CD14-positive monocyte (primary cell): ENCODE measurements at regions not wholly inside any gene's neighbourhood (a gene's known extent, or its start where the extent isn't known, plus 50 kb on each side); places are given as distances from the start of the nearest gene placed in this dataset.

Experiments used
- DNase-seq, 3 donors: peaks; one replicate each; pipeline ENCODE4 v3.0.0-alpha.2; 2011 to 2022
- H2AFZ ChIP-seq: 2 replicates; pipeline ENCODE4 v1.6.0; 2012; ENCODE audit warnings: mild to moderate bottlenecking, low read depth, low read length, inconsistent platforms; ENCODE audit not compliant: insufficient read depth, poor library complexity, severe bottlenecking
- H3K27ac ChIP-seq, 2 donors: 1 replicate in 1 of 2; 2 replicates in 1 of 2; pipeline ENCODE4 v1.5.1; 2012 to 2013; ENCODE audit warnings: low read length in 2 of 2, control low read depth in 1 of 2, inconsistent platforms in 1 of 2, low read depth in 1 of 2, mild to moderate bottlenecking in 1 of 2
- H3K27me3 ChIP-seq, 2 donors: one replicate each; pipeline versions ENCODE4 v1.6.0 to v1.6.1; 2011 to 2013; ENCODE audit warnings: low read length in 2 of 2; ENCODE audit not compliant: control insufficient read depth in 2 of 2, insufficient read depth in 2 of 2
- H3K36me3 ChIP-seq, 2 donors: replicated peaks in 1 of 2; 1 replicate in 1 of 2; 2 replicates in 1 of 2; pipeline versions ENCODE4 v1.5.1 to v1.6.1; 2012 to 2013; ENCODE audit warnings: low read length in 2 of 2, control low read depth in 1 of 2, inconsistent platforms in 1 of 2, mild to moderate bottlenecking in 1 of 2; ENCODE audit not compliant: insufficient read depth in 2 of 2, control insufficient read depth in 1 of 2
- H3K4me1 ChIP-seq, 2 donors: 1 replicate in 1 of 2; 2 replicates in 1 of 2; pipeline versions ENCODE4 v1.5.1 to v1.6.1; 2012 to 2013; ENCODE audit warnings: low read length in 2 of 2, control low read depth in 1 of 2, inconsistent platforms in 1 of 2, mild to moderate bottlenecking in 1 of 2, moderate library complexity in 1 of 2; ENCODE audit not compliant: insufficient read depth in 2 of 2, control insufficient read depth in 1 of 2
- H3K4me2 ChIP-seq: replicated peaks from 2 replicates; pipeline ENCODE3; 2012; ENCODE audit warnings: low read length, moderate library complexity, mild to moderate bottlenecking; ENCODE audit not compliant: poor library complexity, severe bottlenecking; ENCODE audit errors: extremely low read depth
- H3K4me3 ChIP-seq, 3 experiments: fragments of 200-600 bp in 1 of 3; sonication (generic) in 1 of 3; replicated peaks in 1 of 3; 1 replicate in 2 of 3; 2 replicates in 1 of 3; pipeline ENCODE4 v1.5.1; 2011 to 2013; ENCODE audit warnings: low read length in 3 of 3, mild to moderate bottlenecking in 3 of 3, control low read depth in 2 of 3, low read depth in 2 of 3, inconsistent platforms in 1 of 3, moderate library complexity in 1 of 3
- H3K79me2 ChIP-seq: 2 replicates; pipeline ENCODE4 v1.6.0; 2012; ENCODE audit warnings: mild to moderate bottlenecking, control low read depth, inconsistent platforms, low read length, moderate library complexity; ENCODE audit not compliant: insufficient read depth
- H3K9ac ChIP-seq: 2 replicates; pipeline ENCODE4 v1.6.0; 2017; ENCODE audit warnings: low read length, mild to moderate bottlenecking; ENCODE audit not compliant: insufficient read depth, poor library complexity, severe bottlenecking
- H3K9me3 ChIP-seq, 2 donors: replicated peaks in 1 of 2; 1 replicate in 1 of 2; 2 replicates in 1 of 2; pipeline versions ENCODE4 v1.5.1 to v1.6.1; 2012 to 2013; ENCODE audit warnings: low read length in 2 of 2, control low read depth in 1 of 2; ENCODE audit not compliant: control insufficient read depth in 1 of 2, insufficient read depth in 1 of 2
- H4K20me1 ChIP-seq: 2 replicates; pipeline ENCODE4 v1.6.0; 2012; ENCODE audit warnings: mild to moderate bottlenecking, low read length, control low read depth, moderate library complexity; ENCODE audit not compliant: insufficient read depth
- H3K27ac Mint-ChIP-seq, 7 donors: one replicate each; pipeline ENCODE4 v1.8.0; 2020; ENCODE audit warnings: mild to moderate bottlenecking in 7 of 7, mixed read lengths in 7 of 7, moderate library complexity in 6 of 7, inconsistent platforms in 2 of 7
- H3K27me3 Mint-ChIP-seq, 3 donors: one replicate each; pipeline ENCODE4 v1.8.0; 2021 to 2022; ENCODE audit warnings: low read depth in 3 of 3, mild to moderate bottlenecking in 3 of 3, mixed read lengths in 3 of 3, moderate library complexity in 3 of 3, inconsistent platforms in 1 of 3
- H3K36me3 Mint-ChIP-seq, 2 donors: one replicate each; pipeline ENCODE4 v1.8.0; 2020; ENCODE audit warnings: mixed read lengths in 2 of 2, inconsistent platforms in 1 of 2, mild to moderate bottlenecking in 1 of 2
- H3K4me1 Mint-ChIP-seq: one replicate; pipeline ENCODE4 v1.8.0; 2020; ENCODE audit warnings: mild to moderate bottlenecking, mixed read lengths
- H3K4me3 Mint-ChIP-seq, 2 donors: one replicate each; pipeline ENCODE4 v1.8.0; 2020; ENCODE audit warnings: mild to moderate bottlenecking in 2 of 2, mixed read lengths in 2 of 2, moderate library complexity in 1 of 2
- H3K9me3 Mint-ChIP-seq, 7 donors: one replicate each; pipeline ENCODE4 v1.8.0; 2020 to 2022; ENCODE audit warnings: mixed read lengths in 7 of 7, mild to moderate bottlenecking in 6 of 7, moderate library complexity in 6 of 7, inconsistent platforms in 2 of 7
- WGBS: methylation state at CpG from one replicate; pipeline ENCODE4 v1.1.5; 2013; ENCODE audit warnings: missing lambda C conversion rate; ENCODE audit not compliant: insufficient coverage; 5-methylcytosine and 5-hydroxymethylcytosine counted together
- intact Hi-C, 2 donors: fragments of 100-400 bp; cut with micrococcal nuclease; formaldehyde crosslinking; loops; one replicate each; pipeline versions ENCODE4 v1.15.0 to v1.15.1; 2023
- TF ChIP-seq, protein P1 (sequence below): fragments of 200-600 bp; IDR thresholded peaks from one replicate; pipeline ENCODE4 v1.8.0; 2022; ENCODE audit warnings: antibody characterized with exemption, mild to moderate bottlenecking

DNA sequence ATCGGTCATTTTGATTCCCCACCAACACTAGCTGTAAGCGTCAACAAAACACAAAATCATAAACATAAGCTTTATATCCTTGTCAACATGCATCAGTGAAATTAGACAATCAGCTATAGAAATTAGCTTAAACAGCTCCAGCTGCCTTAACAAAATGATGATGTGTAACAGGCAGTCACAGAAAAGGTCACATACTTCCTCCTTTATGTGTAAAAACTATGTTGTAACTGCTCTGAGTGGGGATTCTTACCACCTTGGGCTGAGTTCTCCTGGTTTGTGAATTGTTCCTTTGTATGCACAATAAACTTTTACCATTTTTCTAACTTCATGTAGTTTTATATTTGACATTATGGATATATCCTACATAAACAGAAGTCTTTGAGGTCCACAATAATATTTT is 73.9 kb upstream of the MAP9 start:
- Histone ChIP-seq H4K20me1 (no peaks in the 10 kb centered on the region), H3K79me2 (no peaks in the 10 kb centered on the region), H3K4me3 (no peak overlapping the region), H3K9me3 (no peaks in the 10 kb centered on the region), H3K27ac (no peak overlapping the region), H3K36me3 (no peaks in the 10 kb centered on the region), H3K9ac (no peak overlapping the region), H3K4me1 (no peaks in the 10 kb centered on the region), H3K4me2 (no peak overlapping the region), H2AFZ (no peak overlapping the region), H3K27me3 (no peaks in the 10 kb centered on the region)
- Mint-ChIP-seq H3K4me3 (no peak overlapping the region), H3K9me3 (no peaks in the 10 kb centered on the region), H3K4me1 (no peaks in the 10 kb centered on the region), H3K36me3 (no peaks in the 10 kb centered on the region), H3K27ac (no peak overlapping the region), H3K27me3 (no peaks in the 10 kb centered on the region)
- intact Hi-C loops, result no loop called here
- TF ChIP-seq, protein P1, sequence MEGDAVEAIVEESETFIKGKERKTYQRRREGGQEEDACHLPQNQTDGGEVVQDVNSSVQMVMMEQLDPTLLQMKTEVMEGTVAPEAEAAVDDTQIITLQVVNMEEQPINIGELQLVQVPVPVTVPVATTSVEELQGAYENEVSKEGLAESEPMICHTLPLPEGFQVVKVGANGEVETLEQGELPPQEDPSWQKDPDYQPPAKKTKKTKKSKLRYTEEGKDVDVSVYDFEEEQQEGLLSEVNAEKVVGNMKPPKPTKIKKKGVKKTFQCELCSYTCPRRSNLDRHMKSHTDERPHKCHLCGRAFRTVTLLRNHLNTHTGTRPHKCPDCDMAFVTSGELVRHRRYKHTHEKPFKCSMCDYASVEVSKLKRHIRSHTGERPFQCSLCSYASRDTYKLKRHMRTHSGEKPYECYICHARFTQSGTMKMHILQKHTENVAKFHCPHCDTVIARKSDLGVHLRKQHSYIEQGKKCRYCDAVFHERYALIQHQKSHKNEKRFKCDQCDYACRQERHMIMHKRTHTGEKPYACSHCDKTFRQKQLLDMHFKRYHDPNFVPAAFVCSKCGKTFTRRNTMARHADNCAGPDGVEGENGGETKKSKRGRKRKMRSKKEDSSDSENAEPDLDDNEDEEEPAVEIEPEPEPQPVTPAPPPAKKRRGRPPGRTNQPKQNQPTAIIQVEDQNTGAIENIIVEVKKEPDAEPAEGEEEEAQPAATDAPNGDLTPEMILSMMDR, result no peak
- 100% methylated on average over 2 of the region's 2 CpGs for WGBS
- no peak for DNase-seq

DNA sequence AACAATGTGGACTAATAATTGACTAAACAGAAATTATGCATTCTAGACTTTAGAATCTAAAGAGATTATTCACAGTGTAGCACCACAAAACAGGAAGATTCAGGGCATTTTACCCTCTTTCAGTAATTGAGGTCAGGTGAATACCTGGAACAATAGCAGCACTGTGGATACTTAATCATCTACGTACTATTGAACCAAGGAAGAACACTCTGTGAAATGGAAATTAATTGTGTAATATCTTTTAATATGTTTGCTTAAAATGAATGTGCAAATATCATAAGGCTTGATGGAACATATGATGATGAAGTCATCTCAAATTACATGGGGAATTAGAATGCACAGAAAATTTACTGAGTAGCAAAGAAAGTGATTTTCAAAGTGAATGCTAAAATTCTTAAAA is 68.5 kb upstream of the MAP9 start:
- Mint-ChIP-seq H3K4me1 (peaks cover 6% of the 10 kb centered on the region), H3K9me3 (peaks cover 0 to 1% (median 0%) of the 10 kb centered on the region in 7 donors), H3K4me3 (no peak overlapping the region), H3K27me3 (peaks cover 2 to 7% (median 5%) of the 10 kb centered on the region in 3 donors), H3K27ac (no peak overlapping the region), H3K36me3 (no peaks in the 10 kb centered on the region)
- no peaks in the 10 kb centered on the region for H3K36me3 ChIP-seq
- no peak overlapping the region for H3K4me3 ChIP-seq
- H3K27ac ChIP-seq, result no peak overlapping the region
- H3K4me1 ChIP-seq, result no peaks in the 10 kb centered on the region
- H3K9me3 ChIP-seq, result no peaks in the 10 kb centered on the region
- WGBS, result 100% methylated on average over 1 of the region's 1 CpG
- no peak overlapping the region for H3K9ac ChIP-seq
- intact Hi-C loops, result no loop called here
- H3K4me2 ChIP-seq, result no peak overlapping the region
- H3K79me2 ChIP-seq, result no peaks in the 10 kb centered on the region
- no peak for DNase-seq
- no peaks in the 10 kb centered on the region for H3K27me3 ChIP-seq
- H2AFZ ChIP-seq, result no peak overlapping the region
- TF ChIP-seq, protein P1, result no peak
- H4K20me1 ChIP-seq, result no peaks in the 10 kb centered on the region
